PC-9 (cell line): ENCODE measurements at regions not wholly inside any gene's neighbourhood (a gene's known extent, or its start where the extent isn't known, plus 50 kb on each side); places are given as distances from the start of the nearest gene placed in this dataset.

Experiments used
- BruUV-seq: library from RNA; stranded (reverse); fragments of 400-500 nt; replicated peaks from 2 replicates; lab custom pipeline; 2021; lab: Mats Ljungman, UMichigan
- CTCF ChIA-PET: fragments of 300-600 bp; sonication (Branson Sonifier 250); formaldehyde crosslinking; loops from one replicate; lab custom pipeline; 2022; ENCODE audit warnings: antibody characterized with exemption; lab: Charles Lee
- POLR2A ChIA-PET: fragments of 300-600 bp; sonication (Branson Sonifier 250); formaldehyde crosslinking; loops from one replicate; lab custom pipeline; 2022; ENCODE audit warnings: antibody characterized with exemption; ENCODE audit not compliant: unreplicated experiment; lab: Charles Lee
- DNase-seq, 2 experiments: peaks; one replicate each; pipeline versions ENCODE4 v3.0.0 to v3.0.0-alpha.2; 2015 to 2022; ENCODE audit warnings: mixed read lengths in 1 of 2
- H2AFZ ChIP-seq: fragments of 200-600 bp; sonication (generic); 2 replicates; pipeline ENCODE4 v1.8.1; 2017; ENCODE audit warnings: antibody characterized with exemption
- H3F3A ChIP-seq: fragments of 200-600 bp; sonication (generic); 2 replicates; pipeline ENCODE4 v1.8.1; 2017; ENCODE audit warnings: antibody characterized with exemption, mild to moderate bottlenecking, low read depth; ENCODE audit not compliant: insufficient read depth
- H3K27ac ChIP-seq: fragments of 200-600 bp; sonication (generic); 2 replicates; pipeline ENCODE4 v1.6.1; 2016; ENCODE audit warnings: mixed run types
- H3K27me3 ChIP-seq: fragments of 200-600 bp; sonication (generic); 2 replicates; pipeline ENCODE4 v1.6.1; 2016; ENCODE audit warnings: low read depth, mixed run types; ENCODE audit not compliant: insufficient read depth
- H3K36me3 ChIP-seq: fragments of 200-600 bp; sonication (generic); 2 replicates; pipeline ENCODE4 v1.6.1; 2016; ENCODE audit warnings: low read depth, mixed run types
- H3K4me1 ChIP-seq: fragments of 200-600 bp; sonication (generic); replicated peaks from 2 replicates; pipeline ENCODE4 v1.6.1; 2016; ENCODE audit warnings: mixed run types; ENCODE audit not compliant: insufficient read depth
- H3K4me2 ChIP-seq: fragments of 200-600 bp; sonication (generic); 2 replicates; pipeline ENCODE4 v1.6.1; 2017; ENCODE audit warnings: mixed run types
- H3K4me3 ChIP-seq: fragments of 200-600 bp; sonication (generic); 2 replicates; pipeline ENCODE4 v1.6.1; 2016; ENCODE audit warnings: mixed run types
- H3K79me2 ChIP-seq: fragments of 200-600 bp; sonication (generic); 2 replicates; pipeline ENCODE4 v1.6.1; 2017; ENCODE audit warnings: low read depth, mixed run types
- H3K9me2 ChIP-seq: fragments of 200-600 bp; sonication (generic); 2 replicates; pipeline ENCODE4 v1.8.1; 2017; ENCODE audit warnings: mild to moderate bottlenecking; ENCODE audit not compliant: insufficient read depth
- H3K9me3 ChIP-seq: fragments of 200-600 bp; sonication (generic); 2 replicates; pipeline ENCODE4 v1.8.1; 2016; ENCODE audit warnings: low read depth; ENCODE audit not compliant: insufficient read depth
- H4K20me1 ChIP-seq: fragments of 200-600 bp; sonication (generic); 2 replicates; pipeline ENCODE4 v1.8.1; 2017; ENCODE audit not compliant: insufficient read depth
- CTCF ChIP-seq: fragments of 200-600 bp; sonication (generic); conservative IDR thresholded peaks from 2 replicates; pipeline ENCODE4 v1.6.1; 2017; ENCODE audit warnings: mixed run types, antibody characterized with exemption, mild to moderate bottlenecking, moderate library complexity
- EZH2 ChIP-seq: fragments of 200-600 bp; sonication (generic); IDR thresholded peaks from 2 replicates; pipeline ENCODE4 v1.8.0; 2017; ENCODE audit warnings: antibody characterized with exemption, low read depth
- intact Hi-C: fragments of 100-400 bp; cut with micrococcal nuclease; formaldehyde crosslinking; loops from one replicate; pipeline ENCODE4 v1.10.0; 2022; ENCODE audit not compliant: unreplicated experiment

- H3K36me3 ChIP-seq = no peaks in the 10 kb centered on the region
- BruUV-seq = no TSS peak
Observed at GRCh38 chr6:12525276-12525675, 191.3 kb upstream of the PHACTR1 start.

GRCh38 chr6:12527339-12527738 lies 189.2 kb upstream of the PHACTR1 start:
- Histone ChIP-seq H3K79me2 (no peaks in the 10 kb centered on the region), H3K4me1 (no peaks in the 10 kb centered on the region), H3K27ac (no peak overlapping the region), H2AFZ (no peak overlapping the region), H3K9me2 (no peaks in the 10 kb centered on the region), H3K4me2 (no peak overlapping the region), H3K36me3 (no peaks in the 10 kb centered on the region), H3F3A (no peaks in the 10 kb centered on the region), H3K4me3 (no peak overlapping the region), H3K27me3 (no peaks in the 10 kb centered on the region), H4K20me1 (no peaks in the 10 kb centered on the region), H3K9me3 (no peaks in the 10 kb centered on the region)
- DNase-seq = no peak
- no peak for TF ChIP-seq EZH2
- TF ChIP-seq CTCF = no peak
- CTCF ChIA-PET = no interaction called here
- intact Hi-C loops = no loop called here
- POLR2A ChIA-PET = no interaction called here
- BruUV-seq = no TSS peak

More at GRCh38 chr6:12525276-12525675, 191.3 kb upstream of the PHACTR1 start:
- no peak overlapping the region for H3K4me2 ChIP-seq
- intact Hi-C loops = no loop called here
- H3K79me2 ChIP-seq = no peaks in the 10 kb centered on the region
- no peaks in the 10 kb centered on the region for H3K9me3 ChIP-seq
- no peak for DNase-seq
- ChIA-PET POLR2A (no interaction called here), CTCF (no interaction called here)
- H3F3A ChIP-seq = no peaks in the 10 kb centered on the region
- H3K27ac ChIP-seq = no peak overlapping the region
- H2AFZ ChIP-seq = no peak overlapping the region
- H3K4me1 ChIP-seq = no peaks in the 10 kb centered on the region; the same call in 1 of the 2 replicates
- TF ChIP-seq CTCF (no peak), EZH2 (no peak)
- H4K20me1 ChIP-seq = no peaks in the 10 kb centered on the region
- H3K27me3 ChIP-seq = no peaks in the 10 kb centered on the region
- H3K4me3 ChIP-seq = no peak overlapping the region
- no peaks in the 10 kb centered on the region; the same call in 1 of the 2 replicates for H3K9me2 ChIP-seq

DNA sequence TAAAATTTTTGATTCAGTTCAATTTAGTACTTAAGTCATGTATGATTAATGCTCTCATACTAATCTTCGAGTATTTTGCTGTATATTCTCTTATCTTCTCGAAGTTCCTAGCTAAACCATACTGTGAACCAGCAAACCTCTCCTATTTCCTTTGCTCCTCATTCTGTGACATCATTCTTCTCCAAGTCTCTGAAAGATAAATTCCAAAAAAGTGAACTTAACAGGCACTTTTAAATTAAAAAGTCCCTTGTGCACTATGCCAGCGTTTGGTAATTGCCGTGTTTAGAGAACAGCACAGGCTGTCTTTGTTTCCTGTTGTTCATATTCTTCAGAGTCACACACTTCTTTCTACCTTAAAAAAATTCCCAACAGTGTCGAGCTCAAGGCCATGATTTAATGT lies 188.4 kb upstream of the PHACTR1 start:
- ChIA-PET POLR2A (no interaction called here), CTCF (no interaction called here)
- H3K79me2 ChIP-seq = no peaks in the 10 kb centered on the region
- H3K4me2 ChIP-seq = no peak overlapping the region
- no peaks in the 10 kb centered on the region for H3F3A ChIP-seq
- no TSS peak for BruUV-seq
- no peaks in the 10 kb centered on the region for H3K36me3 ChIP-seq
- no peak overlapping the region for H3K27ac ChIP-seq
- H3K4me1 ChIP-seq = no peaks in the 10 kb centered on the region
- H3K9me2 ChIP-seq = no peaks in the 10 kb centered on the region
- no peak for TF ChIP-seq CTCF
- no peak for TF ChIP-seq EZH2
- 0 out of 2 replicates have a peak overlapping the region, but pooled peaks have one; percentile 35 for H2AFZ ChIP-seq
- no peaks in the 10 kb centered on the region for H4K20me1 ChIP-seq
- no peak overlapping the region for H3K4me3 ChIP-seq
- H3K27me3 ChIP-seq = no peaks in the 10 kb centered on the region
- intact Hi-C loops = no loop called here
- no peak for DNase-seq
- H3K9me3 ChIP-seq = no peaks in the 10 kb centered on the region
